GM12878 (cell line): ENCODE measurements at regions not wholly inside any gene's neighbourhood (a gene's known extent, or its start where the extent isn't known, plus 50 kb on each side); places are given as distances from the start of the nearest gene placed in this dataset.

Source experiments
- ATAC-seq: fragments of 200-7000 bp; cut with Tn5 transposase; 3 replicates; pipeline ENCODE4 v1.9.1; 2020; ENCODE audit warnings: mild to moderate bottlenecking, moderate library complexity
- BruUV-seq: library from RNA; stranded (reverse); fragments of 400-500 nt; replicated peaks from 2 replicates; lab custom pipeline; 2021; lab: Mats Ljungman, UMichigan
- CTCF ChIA-PET: fragments of 300-600 bp; sonication (Branson Sonifier 250); formaldehyde crosslinking; extraction: SDS; loops from one replicate; lab custom pipeline; 2021; ENCODE audit warnings: inconsistent platforms; lab: Yijun Ruan, JAX
- POLR2A ChIA-PET: fragments of 350-600 bp; formaldehyde crosslinking; extraction: SDS; loops from one replicate; lab custom pipeline; 2021; ENCODE audit warnings: inconsistent platforms; lab: Charles Lee
- RAD21 ChIA-PET: fragments of 300-600 bp; sonication (Branson Sonifier 250); formaldehyde crosslinking; loops from one replicate; lab custom pipeline; 2023; ENCODE audit warnings: antibody characterized with exemption; ENCODE audit not compliant: unreplicated experiment; lab: Charles Lee
- SMC1A ChIA-PET: fragments of 300-600 bp; sonication (Branson Sonifier 250); formaldehyde crosslinking; loops from one replicate; lab custom pipeline; 2023; ENCODE audit not compliant: unreplicated experiment, uncharacterized antibody; lab: Charles Lee
- DNase-seq: peaks from one replicate; pipeline ENCODE4 v3.0.0-alpha.2; 2011; ENCODE audit warnings: low read depth, low spot score
- FAIRE-seq: peaks from 3 replicates; lab custom pipeline; 2011; peaks lifted over from hg19 to GRCh38; lab: Jason Lieb, UNC
- H2AFZ ChIP-seq: 2 replicates; pipeline ENCODE4 v1.6.0; 2011; ENCODE audit warnings: low read depth, low read length, control low read depth; ENCODE audit not compliant: control insufficient read depth
- H3K27ac ChIP-seq: 2 replicates; pipeline ENCODE4 v1.5.1; 2011; ENCODE audit warnings: control low read depth; ENCODE audit not compliant: control insufficient read depth, insufficient read depth
- H3K27me3 ChIP-seq, 2 experiments: replicated peaks in 1 of 2; 2 replicates each; pipeline versions ENCODE4 v1.6.0 to v1.6.1; 2011; ENCODE audit warnings: low read length in 1 of 2; ENCODE audit not compliant: control insufficient read depth in 2 of 2, insufficient read depth in 2 of 2
- H3K36me3 ChIP-seq, 2 experiments: 2 replicates each; pipeline ENCODE4 v1.5.1; 2011; ENCODE audit warnings: low read length in 1 of 2; ENCODE audit not compliant: control insufficient read depth in 2 of 2, insufficient read depth in 2 of 2
- H3K4me1 ChIP-seq: 2 replicates; pipeline ENCODE4 v1.6.1; 2011; ENCODE audit warnings: mild to moderate bottlenecking, low read length, moderate library complexity, mixed read lengths; ENCODE audit not compliant: control insufficient read depth, insufficient read depth
- H3K4me2 ChIP-seq: 2 replicates; pipeline ENCODE4 v1.6.0; 2011; ENCODE audit warnings: control low read depth; ENCODE audit not compliant: control insufficient read depth, insufficient read depth
- H3K4me3 ChIP-seq: fragments of 200-600 bp; sonication (generic); 2 replicates; pipeline ENCODE4 v1.5.1; 2016
- H3K79me2 ChIP-seq: 2 replicates; pipeline ENCODE4 v1.6.0; 2011; ENCODE audit warnings: low read length; ENCODE audit not compliant: control insufficient read depth, insufficient read depth
- H3K9ac ChIP-seq: 2 replicates; pipeline ENCODE4 v1.8.0; 2011; ENCODE audit warnings: low read length, control low read depth, mixed read lengths; ENCODE audit not compliant: control insufficient read depth, insufficient read depth
- H3K9me3 ChIP-seq: replicated peaks from 3 replicates; pipeline ENCODE4 v1.5.1; 2011; ENCODE audit warnings: mild to moderate bottlenecking, low read length; ENCODE audit not compliant: control insufficient read depth, insufficient read depth
- H4K20me1 ChIP-seq: 2 replicates; pipeline ENCODE4 v1.6.0; 2011; ENCODE audit not compliant: control insufficient read depth, insufficient read depth
- BCLAF1 ChIP-seq: fragments of 450-650 bp; IDR thresholded peaks from 2 replicates; pipeline ENCODE4 v1.6.1; 2017; ENCODE audit warnings: antibody characterized with exemption, mild to moderate bottlenecking, moderate library complexity
- EZH2 ChIP-seq: IDR thresholded peaks from 2 replicates; pipeline ENCODE4 v1.6.1; 2012; ENCODE audit warnings: low read depth, mild to moderate bottlenecking, control low read depth, inconsistent platforms, low read length, borderline replicate concordance; ENCODE audit not compliant: control insufficient read depth
- FOXM1 ChIP-seq: IDR thresholded peaks from 2 replicates; pipeline ENCODE4 v1.6.1; 2012; ENCODE audit warnings: low read depth, mild to moderate bottlenecking, inconsistent platforms, low read length, moderate library complexity
- IRF3 ChIP-seq: fragments of 450-650 bp; IDR thresholded peaks from 2 replicates; pipeline ENCODE4 v1.6.1; 2014; ENCODE audit warnings: mild to moderate bottlenecking
- JUNB ChIP-seq: IDR thresholded peaks from 2 replicates; pipeline ENCODE4 v1.6.1; 2016; ENCODE audit warnings: antibody characterized with exemption, mild to moderate bottlenecking
- MTA3 ChIP-seq: IDR thresholded peaks from 2 replicates; pipeline ENCODE4 v1.6.1; 2012; ENCODE audit warnings: low read length, inconsistent platforms, borderline replicate concordance
- MYB ChIP-seq: fragments of 150-350 bp; IDR thresholded peaks from 2 replicates; pipeline ENCODE4 v1.6.1; 2014; ENCODE audit warnings: mild to moderate bottlenecking, low read depth, low read length, borderline replicate concordance
- RELA ChIP-seq: fragments of 450-650 bp; IDR thresholded peaks from 2 replicates; pipeline ENCODE4 v1.8.0; 2014; ENCODE audit warnings: borderline replicate concordance; ENCODE audit not compliant: partially characterized antibody
- RELB ChIP-seq: fragments of 450-650 bp; IDR thresholded peaks from 2 replicates; pipeline ENCODE4 v1.6.1; 2017; ENCODE audit warnings: low read depth, mild to moderate bottlenecking, moderate library complexity
- WRNIP1 ChIP-seq: IDR thresholded peaks from 2 replicates; pipeline ENCODE4 v1.6.1; 2011; ENCODE audit warnings: low read depth, low read length, improper control_type of control experiment, borderline replicate concordance
- ZNF24 ChIP-seq: fragments of 450-650 bp; IDR thresholded peaks from 2 replicates; pipeline ENCODE4 v1.6.1; 2017; ENCODE audit warnings: antibody characterized with exemption, mild to moderate bottlenecking
- ZNF622 ChIP-seq: fragments of 450-650 bp; IDR thresholded peaks from 2 replicates; pipeline ENCODE4 v1.6.1; 2017; ENCODE audit warnings: mild to moderate bottlenecking, inconsistent platforms
- WGBS: methylation state at CpG from one replicate; pipeline ENCODE4 v1.1.6; 2016; ENCODE audit warnings: low lambda C conversion rate; ENCODE audit not compliant: insufficient replicate concordance, insufficient coverage; ENCODE audit errors: missing lambda C conversion rate; 5-methylcytosine and 5-hydroxymethylcytosine counted together
- in situ Hi-C: fragments of 300-500 bp; cut with MboI; formaldehyde crosslinking; loops from 9 replicates; pipeline ENCODE4 v1.14.3; 2018; ENCODE audit warnings: mixed read lengths
- intact Hi-C: fragments of 100-400 bp; cut with micrococcal nuclease; formaldehyde crosslinking; loops from one replicate; pipeline ENCODE4 v1.14.2; 2022; ENCODE audit not compliant: unreplicated experiment
- TF ChIP-seq, protein P1 (sequence below): IDR thresholded peaks from 2 replicates; pipeline ENCODE4 v1.6.1; 2011; ENCODE audit warnings: borderline replicate concordance, low read depth, mild to moderate bottlenecking, moderate library complexity, low read length; ENCODE audit not compliant: insufficient read depth, poor library complexity, severe bottlenecking

DNA sequence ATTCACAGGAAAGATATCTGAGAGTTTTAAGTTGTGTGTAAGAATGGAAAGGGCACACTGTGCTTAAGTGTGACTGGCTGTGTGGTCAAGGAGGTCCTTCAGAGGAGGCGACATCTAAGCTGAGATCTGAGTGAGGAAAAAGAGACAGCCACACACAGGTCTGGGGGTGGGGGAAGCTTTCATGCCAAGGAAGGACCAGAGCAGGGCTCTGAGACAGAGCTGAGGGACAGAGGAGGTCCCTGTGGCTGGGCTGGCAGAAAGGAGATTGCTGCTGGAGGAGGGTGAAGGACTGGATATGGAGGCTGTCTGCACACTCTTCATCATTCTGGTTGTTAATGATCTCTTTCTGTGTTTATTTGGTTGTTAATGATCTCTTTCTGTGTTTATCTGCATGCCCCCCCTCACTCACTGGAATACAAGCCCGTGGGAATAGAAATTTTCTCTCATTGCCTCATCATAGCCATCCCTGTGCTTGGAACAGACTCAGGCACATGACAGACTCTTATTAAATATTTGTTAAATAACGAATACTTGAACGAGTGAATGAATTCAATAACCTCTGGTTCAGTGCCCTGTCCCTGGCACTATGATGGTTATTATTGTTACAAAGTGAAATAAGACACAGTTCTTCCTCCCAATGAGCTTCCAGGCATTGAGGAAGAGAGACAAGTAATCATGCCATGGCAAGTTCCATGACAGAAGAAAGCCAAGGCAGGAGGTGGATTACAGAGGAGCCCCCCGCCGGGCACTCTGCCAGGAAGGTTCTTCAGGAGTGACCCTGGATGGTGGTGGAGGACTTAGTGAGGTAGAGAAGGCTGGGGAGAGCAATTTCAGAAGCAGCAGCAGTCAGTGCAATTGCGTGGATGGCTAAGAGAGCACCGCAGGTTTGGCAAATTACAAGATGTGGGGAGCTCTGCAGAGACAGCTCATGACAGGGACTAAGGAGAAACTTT lies 399.4 kb upstream of the HS6ST1 start:
- Histone ChIP-seq H3K9ac (no peak overlapping the region), H3K27ac (no peak overlapping the region), H3K36me3 (no peaks in the 10 kb centered on the region), H3K27me3 (peaks cover 2 to 9% of the 10 kb centered on the region in 2 experiments), H3K9me3 (no peaks in the 10 kb centered on the region), H4K20me1 (no peaks in the 10 kb centered on the region), H2AFZ (no peak overlapping the region), H3K79me2 (no peaks in the 10 kb centered on the region), H3K4me3 (no peak overlapping the region), H3K4me1 (no peaks in the 10 kb centered on the region), H3K4me2 (no peak overlapping the region)
- in situ Hi-C loops, result no loop called here
- ChIA-PET POLR2A (no interaction called here), CTCF (interaction anchor here (2.2 kb wide), 1 partner anchor 9 kb away, joined by 6 read pairs; no protein-coding TSS in a partner anchor), SMC1A (interaction anchor here (0.7 to 2.9 kb wide), 3 partner anchors 9 to 15 kb away, joined by 3 to 13 read pairs (median 3); no protein-coding TSS in a partner anchor), RAD21 (no interaction called here)
- no peak for TF ChIP-seq EZH2
- no peak for TF ChIP-seq MTA3
- TF ChIP-seq MYB, result no peak
- no peak for TF ChIP-seq ZNF24
- TF ChIP-seq FOXM1, result no peak
- TF ChIP-seq, protein P1, sequence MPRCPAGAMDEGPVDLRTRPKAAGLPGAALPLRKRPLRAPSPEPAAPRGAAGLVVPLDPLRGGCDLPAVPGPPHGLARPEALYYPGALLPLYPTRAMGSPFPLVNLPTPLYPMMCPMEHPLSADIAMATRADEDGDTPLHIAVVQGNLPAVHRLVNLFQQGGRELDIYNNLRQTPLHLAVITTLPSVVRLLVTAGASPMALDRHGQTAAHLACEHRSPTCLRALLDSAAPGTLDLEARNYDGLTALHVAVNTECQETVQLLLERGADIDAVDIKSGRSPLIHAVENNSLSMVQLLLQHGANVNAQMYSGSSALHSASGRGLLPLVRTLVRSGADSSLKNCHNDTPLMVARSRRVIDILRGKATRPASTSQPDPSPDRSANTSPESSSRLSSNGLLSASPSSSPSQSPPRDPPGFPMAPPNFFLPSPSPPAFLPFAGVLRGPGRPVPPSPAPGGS, result no peak
- TF ChIP-seq RELB, result no peak
- TF ChIP-seq BCLAF1, result no peak
- TF ChIP-seq IRF3, result no peak
- TF ChIP-seq RELA, result no peak
- no peak for TF ChIP-seq JUNB
- TF ChIP-seq WRNIP1, result no peak
- no peak for TF ChIP-seq ZNF622
- 15% methylated on average over 8 of the region's 8 CpGs for WGBS
- intact Hi-C loops, result no loop called here
- DNase-seq (no peak), FAIRE-seq (no peak), ATAC-seq (no peak)
- BruUV-seq, result no TSS peak
